Hematopoietic multipotent progenitor cell treated with erythropoietin and hydrocortisone succinate and interleukin-3 and kit ligand, for 17 days (in vitro differentiated cells): ENCODE measurements at regions not wholly inside any gene's neighbourhood (a gene's known extent, or its start where the extent isn't known, plus 50 kb on each side); places are given as distances from the start of the nearest gene placed in this dataset.
"Not testable (repeated sequence)": the region's sequence is repeated elsewhere in the genome, so short reads cannot be mapped to it uniquely, and the experiment has no call there.

Source experiments
- DNase-seq: peaks from one replicate; pipeline ENCODE4 v3.0.0-alpha.2; 2015; ENCODE audit warnings: low spot score

DNA sequence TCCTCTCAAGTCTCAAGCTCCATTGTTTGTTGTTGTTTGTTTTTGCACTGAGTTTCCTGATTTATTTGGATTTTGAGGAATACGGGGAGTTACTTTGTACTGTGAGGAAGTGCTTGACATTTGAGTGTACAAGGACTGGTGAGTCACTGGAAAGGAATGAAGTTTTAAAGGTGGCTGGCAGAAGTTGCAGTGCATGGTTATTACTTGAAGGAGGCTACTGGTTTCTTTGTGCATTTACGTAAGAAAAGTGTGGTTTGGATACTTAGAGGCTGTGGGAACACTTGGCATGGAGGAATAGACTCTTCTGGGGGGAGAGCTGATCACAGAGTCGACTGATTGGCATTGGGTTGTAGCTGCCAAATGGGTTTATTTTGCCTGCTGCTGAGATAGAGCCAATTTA lies 919.0 kb downstream of the TAF11L14 start:
- DNase-seq = no peak

DNA sequence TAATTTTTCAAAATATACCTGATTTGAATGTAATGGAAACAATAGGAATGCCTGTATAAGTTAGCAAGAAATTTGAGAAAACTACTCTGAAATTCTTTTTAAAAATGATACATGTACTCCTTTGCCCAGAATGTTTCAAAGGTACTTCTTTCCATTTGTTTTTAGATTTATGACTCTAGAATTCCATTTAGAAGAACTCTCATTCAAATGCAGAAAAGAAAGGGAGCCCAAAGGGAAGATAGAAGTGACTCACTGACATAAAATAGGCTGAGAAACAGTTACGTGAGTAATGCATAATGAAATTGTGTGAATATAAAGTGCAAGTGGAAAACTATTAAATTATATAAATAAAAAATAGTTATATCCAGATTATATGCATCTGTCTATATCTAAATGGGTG lies 926.3 kb downstream of the TAF11L14 start:
- no peak for DNase-seq

DNA sequence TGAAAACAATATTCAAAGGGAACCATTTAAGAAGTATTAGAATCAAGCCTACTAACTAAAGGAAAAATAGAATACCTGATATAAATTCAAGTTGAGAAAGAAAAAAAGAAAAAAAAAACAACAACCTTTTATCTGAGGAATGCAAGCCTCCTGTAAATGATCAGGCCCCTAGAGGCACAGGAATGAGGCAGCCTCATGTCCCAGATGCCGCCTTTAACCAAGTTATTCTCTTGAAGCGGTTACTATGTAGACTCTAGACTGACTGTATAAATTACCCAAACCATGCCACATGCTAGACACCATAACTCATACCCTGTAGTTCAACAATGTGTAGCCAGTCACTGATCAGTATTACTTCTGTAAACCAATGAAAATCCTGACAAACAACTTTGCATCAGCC lies 929.6 kb downstream of the TAF11L14 start:
- no peak for DNase-seq

DNA sequence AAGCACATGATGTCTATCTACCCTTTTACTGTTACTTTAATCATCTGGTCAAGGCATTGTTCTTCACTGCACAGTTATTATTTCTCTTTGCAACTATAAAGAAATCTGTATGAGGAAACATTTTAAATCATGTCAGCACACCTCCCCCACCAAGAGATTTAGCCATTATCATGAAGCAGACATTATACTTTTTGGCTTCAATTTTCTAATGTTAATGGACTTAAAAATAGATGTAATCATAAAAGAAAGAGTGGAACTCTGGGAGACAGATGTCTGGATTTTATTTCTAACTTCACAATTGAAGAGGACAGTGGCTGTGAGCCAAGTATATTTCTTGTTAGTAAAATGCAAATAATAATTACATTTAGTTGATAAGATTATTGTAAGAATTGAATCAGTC lies 932.4 kb downstream of the TAF11L14 start:
- no peak for DNase-seq

DNA sequence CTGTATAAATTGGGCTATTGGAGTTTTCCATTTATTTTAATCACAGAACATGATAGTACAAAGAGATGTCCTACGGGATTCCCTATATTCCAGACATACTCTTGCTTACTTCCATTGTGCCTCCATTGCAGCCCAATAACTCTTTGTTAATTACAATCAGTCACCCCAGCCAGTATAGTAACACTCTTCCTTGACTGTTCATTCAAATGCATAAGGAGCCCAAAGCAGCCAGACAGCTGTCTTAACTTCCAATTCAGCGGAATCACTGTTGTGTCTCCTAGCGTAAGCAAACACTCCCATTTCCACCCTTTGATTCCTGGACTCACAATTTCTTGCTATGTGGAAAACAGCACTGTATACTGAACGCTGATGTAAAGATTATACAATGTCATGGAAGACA lies 942.3 kb downstream of the TAF11L14 start:
- no peak for DNase-seq

DNA sequence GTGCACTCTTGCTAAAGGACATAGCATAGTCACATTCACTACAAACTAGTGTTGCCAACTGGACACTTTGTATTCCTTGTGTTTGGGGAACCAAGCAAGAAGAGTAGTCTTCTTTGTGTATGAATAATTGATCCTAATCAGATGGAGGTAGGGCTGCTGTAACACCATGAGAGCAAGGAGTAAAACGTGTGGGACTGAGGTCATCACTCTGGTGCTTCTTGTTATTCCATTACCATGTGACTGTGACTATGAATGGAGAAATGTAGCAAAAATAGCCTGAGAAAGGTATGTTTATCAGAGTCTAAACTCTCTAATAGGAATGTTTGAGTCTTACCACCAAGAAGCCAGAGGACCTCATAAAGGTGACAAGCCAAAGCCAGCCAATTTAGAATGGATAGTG lies 966.9 kb downstream of the TAF11L14 start:
- no peak for DNase-seq

DNA sequence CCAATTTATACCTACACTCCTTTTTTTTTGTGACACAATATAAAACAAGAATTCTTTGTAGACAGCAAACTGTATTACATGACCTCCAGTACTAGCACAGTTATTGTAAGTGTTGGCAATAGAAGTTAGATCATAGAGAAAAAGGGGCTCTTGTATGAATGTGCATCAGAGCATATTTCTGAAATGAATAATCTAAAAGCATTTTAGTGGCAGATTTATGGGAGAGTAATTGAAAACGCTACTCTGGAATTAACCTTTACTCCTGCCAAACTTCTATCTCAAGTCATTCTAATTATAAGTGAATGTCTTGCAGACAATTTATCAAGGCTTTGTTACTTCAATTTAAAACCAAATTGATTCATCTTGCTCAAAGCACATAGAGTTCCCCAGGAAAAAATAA lies 968.1 kb downstream of the TAF11L14 start:
- no peak for DNase-seq

DNA sequence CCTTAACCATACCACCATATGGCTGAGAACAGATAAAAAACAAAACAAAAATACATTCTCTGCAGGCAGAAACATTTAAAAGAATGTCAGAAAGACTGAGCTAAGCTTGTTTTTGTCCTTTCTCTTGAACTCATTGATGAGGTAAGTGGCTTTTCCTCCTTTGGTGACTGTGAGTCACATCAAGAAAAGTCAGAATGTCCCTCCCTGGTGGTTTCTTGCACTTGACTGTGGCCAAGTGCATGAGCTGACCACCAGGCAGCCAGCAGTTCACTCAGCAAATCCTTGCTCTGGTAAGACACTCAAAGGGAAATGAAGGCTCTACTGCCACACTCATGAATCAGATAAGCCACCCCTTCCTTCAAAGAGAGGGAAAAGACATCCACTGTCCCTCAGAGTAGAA lies 970.9 kb downstream of the TAF11L14 start:
- DNase-seq = no peak

DNA sequence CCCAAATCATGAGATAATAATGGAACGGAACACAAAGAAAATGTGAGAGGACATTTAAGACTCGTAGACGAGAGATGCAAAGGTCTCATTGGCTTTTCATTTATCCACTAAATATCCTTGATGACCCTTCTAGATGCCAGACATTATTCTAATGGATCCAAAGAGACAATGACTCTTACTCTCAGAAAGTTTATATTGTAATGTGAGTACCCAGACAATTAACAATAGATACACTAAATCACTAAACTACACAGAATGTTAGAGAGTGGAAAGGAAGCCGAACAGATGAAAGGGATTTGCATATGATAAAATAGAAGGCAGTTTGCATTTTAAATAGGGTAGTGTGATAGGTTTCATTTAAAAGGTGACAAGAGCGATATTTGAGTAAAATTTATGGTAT lies 973.3 kb downstream of the TAF11L14 start:
- no peak for DNase-seq

DNA sequence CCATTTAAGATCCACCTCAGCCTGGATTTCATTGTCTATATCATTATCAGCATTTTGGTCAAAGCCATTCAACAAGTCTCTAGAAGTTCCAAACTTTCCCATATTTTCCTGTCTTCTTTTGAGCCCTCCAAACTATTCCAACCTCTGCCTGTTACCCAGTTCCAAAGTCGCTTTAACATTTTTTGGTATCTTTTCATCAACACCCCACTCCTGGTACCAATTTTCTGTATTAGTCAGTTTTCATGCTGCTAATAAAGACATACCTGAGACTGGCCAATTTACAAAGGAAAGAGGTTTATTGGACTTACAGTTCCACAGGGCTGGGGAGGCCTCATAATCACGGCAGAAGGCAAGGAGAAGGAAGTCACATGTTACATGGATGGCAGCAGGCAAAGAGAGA lies 982.9 kb downstream of the TAF11L14 start:
- DNase-seq = not testable (repeated sequence)

DNA sequence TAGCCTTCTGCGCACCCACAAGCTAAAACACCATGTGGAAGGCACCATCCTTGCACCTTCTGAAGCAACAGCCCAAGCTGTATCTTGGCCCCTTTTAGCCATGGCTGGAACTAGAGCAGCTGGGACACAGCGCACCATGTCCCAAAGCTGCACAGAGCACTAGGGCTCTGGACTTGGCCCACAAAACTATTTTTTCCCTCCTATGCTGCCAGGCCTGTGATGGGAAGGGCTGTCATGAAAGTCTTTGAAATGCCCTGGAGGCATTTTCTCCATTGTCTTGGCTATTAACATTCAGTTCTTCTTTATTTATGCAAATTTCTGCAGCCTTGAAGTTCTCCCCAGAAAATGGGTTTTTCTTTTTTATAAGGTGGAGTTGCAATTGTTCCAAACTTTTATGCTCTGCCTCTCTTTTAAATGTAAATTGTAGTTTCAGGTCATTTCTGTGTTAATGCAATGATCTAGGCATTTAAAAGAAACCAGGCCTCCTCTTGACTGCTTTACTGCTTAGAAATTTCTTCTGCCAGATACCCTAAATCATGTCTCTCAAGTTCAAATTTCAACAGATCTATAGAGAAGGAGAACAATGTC lies 996.3 kb downstream of the TAF11L14 start:
- no peak for DNase-seq

DNA sequence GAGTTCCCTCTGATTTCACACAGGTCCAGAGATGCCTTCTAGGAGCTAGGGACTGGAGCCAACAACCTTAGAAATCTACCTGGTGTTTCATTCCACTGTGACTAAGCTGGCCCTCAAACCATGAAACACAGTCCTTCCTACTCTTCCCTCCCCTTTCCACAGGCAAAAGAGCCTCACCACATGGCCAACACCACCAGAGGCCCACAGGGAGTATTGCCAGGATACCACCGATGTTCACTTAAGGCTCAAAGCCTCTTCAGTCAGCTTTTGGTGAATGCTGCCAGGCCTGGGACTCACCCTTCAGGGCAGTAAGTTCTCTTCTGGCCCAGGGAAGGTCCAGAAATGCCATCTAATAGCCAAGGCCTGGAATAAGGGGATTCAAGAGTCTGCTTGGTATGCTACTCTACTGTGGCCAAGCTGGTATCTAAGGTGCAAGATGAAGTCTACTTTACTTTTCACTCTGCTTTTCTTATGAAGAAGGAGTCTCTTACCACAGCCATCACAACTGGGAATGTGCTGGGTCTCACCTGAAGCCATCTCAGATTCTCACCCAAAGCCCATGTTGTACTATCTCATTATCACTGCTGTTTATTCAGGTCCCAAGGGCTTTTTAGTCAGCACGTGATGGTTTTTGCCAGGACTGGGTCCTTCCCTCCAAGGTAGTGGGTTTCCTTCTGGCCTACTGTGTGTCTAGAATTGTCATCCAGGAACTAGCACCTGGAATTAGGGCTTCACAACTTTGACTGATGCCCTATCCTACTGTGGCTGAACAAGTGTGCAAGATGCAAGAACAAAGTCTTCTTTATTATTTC lies 1018.4 kb downstream of the TAF11L14 start:
- DNase-seq = no peak

DNA sequence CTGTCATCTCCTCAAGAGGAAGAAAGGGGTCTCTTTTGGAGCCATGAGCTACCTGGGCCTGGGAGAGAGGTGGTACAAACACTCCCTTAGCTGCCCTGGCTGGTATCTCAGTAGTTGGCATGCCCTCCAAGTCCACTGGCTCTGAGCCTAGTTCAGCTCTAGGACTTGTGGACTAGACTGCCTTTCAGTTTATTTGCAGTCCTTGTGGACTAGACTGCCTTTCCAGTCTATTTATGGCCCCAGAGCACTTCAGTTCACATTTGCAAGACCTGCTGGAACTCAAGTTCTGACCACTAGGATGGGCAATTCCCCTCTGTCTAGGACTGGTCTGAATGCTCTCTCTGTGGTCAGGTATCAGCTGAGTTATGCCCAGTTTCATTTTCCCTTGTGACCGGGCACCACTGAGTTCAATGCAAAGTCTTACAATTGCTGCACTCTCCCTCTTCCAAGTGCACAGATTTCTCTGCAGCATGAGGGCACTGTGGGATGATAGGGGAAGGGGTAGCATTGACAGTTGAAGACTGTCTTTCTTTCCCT lies 1019.0 kb downstream of the TAF11L14 start:
- no peak for DNase-seq

DNA sequence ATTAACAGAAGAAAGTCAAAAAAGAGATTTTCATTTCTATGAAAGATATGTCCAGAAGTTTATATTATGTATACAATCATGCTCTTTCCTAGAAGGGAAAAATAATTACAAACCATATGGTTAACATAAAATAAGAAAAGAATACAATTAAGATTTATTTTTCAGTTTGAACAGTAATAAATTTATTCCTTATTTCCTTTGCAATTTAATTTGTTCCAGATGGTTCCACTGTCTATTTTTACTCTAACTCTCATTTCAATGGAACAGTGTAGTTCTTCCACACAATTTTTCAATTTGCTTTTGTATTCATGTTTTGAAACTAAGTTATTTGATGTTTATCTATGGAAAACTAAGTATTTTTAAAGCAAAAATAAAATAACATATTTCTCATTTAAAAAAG lies 1026.3 kb downstream of the TAF11L14 start:
- no peak for DNase-seq

DNA sequence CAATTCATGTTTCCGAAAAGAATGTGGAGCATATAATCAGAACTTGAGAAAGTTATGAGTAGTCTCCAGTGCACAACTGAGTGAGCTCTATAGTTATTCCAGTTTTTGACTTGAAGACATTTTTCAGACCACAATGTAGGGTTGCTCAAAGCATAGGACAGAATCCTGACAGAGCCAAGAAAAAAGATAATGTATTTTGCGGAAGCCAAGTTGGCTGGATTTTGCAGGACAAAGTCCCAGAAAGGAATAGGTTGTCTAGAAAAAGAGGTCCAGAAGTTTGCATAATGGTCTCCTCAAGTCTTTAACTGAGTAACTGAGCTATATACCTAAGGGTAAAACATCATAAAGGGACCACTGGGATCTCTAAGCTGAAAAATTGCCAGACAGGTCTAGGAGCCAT lies 1028.0 kb downstream of the TAF11L14 start:
- DNase-seq = no peak

DNA sequence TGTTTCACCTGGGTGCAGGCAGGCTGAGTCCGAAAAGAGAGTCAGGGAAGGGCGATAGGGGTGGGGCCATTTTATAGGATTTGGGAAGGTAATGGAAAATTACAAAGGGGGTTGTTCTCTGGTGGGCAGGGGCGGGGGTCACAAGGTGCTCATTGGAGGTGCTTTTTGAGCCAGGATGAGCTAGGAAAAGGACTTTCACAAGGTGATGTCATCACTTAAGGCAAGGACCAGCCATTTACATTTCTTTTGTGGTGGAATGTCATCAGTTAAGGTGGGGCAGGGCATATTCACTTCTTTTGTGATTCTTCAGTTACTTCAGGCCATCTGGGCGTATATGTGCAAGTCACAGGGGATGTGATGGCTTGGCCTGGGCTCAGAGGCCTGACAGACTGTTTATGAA lies 1040.0 kb downstream of the TAF11L14 start:
- not testable (repeated sequence) for DNase-seq

DNA sequence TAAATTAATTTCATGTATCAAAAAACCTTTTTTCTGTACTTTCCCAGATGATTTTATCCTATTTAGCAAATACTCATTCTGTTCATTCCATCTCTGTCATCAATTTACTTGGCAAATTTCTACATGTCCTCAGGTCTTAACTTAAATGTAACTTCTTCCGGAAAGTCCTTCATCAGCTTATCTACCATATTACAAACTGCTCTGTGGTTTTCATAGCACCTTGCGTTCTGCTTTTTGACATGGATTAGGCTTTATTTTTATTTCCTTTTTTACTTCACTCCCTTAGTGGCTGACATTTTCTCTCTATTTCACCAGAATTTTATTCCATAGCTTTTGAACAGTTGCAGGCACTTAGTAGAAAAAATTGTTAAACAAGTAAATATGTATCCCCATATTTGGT lies 1040.8 kb downstream of the TAF11L14 start:
- DNase-seq = no peak

DNA sequence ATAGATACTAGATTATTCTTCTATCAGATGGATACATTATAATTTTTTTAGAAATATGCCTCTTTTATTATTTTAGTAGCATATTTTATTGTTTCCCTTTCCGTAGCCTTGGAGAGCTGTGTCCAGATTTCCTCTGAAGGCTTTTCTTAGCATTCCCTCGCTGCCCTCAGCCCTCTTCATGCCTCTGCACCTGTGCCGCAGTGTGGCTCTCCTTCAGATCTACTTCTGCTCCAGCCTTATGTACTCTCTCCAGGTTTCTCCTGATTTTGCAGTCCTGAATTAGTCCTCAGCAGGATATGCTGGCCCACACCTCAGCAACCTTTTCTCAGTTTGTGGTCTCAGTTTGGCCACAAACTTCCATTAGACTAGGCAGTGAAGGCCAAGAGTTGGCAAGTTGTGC lies 1052.0 kb downstream of the TAF11L14 start:
- DNase-seq = no peak

DNA sequence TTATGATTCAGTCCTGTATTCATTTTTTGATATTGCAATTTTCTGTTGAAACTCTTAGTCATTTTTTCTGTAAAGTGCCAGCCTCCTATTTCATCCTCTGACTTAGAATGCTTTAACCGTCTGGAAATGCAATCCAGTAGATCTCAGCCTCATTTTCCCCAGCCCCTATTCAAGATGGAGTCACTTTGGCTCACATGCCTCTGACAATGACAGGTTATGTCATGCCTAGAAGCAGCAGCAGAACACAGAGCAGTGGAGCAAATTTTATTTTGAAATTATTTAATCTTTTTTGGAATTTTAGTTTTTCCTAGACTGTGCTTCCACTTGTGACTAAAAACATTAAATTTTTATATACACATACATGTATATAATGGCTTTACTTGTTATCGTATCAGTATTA lies 1053.2 kb downstream of the TAF11L14 start:
- no peak for DNase-seq

DNA sequence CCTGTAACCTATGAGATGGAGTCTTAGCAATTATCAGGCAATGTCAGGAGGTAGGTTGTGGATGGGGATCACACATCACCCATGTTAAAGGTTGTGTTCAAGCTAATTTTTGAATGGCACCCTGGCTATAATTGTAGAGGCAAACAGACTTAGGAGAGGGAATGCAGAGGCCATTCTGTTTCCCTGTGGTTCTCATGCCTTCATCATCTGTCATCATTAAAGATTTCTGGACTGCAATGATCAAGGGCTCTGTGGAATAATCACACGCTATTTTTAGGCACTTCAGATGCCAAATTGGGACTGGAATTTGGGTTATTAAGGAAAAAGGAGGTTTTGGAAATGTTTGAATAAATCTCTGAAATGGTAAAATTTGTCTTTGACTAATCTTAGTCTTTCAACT lies 1065.4 kb downstream of the TAF11L14 start:
- no peak for DNase-seq

DNA sequence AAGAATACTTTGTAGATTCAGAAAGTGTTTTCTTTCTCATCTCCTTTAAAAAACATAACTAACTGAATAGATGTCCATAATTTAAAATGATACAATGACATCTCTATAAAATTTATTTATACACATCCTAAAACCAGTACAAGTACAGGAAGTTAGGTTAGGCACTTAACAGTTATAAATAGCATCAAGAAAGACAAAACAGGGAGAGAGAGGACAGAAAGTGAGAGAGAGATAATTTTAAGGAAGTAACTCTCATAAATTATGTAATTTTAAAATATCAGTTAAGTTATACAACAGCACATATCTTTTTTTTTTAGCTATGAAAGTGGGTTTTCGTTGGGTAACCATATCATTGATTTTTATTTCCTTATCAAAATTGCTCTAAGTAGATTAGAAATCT lies 1068.6 kb downstream of the TAF11L14 start:
- no peak for DNase-seq

DNA sequence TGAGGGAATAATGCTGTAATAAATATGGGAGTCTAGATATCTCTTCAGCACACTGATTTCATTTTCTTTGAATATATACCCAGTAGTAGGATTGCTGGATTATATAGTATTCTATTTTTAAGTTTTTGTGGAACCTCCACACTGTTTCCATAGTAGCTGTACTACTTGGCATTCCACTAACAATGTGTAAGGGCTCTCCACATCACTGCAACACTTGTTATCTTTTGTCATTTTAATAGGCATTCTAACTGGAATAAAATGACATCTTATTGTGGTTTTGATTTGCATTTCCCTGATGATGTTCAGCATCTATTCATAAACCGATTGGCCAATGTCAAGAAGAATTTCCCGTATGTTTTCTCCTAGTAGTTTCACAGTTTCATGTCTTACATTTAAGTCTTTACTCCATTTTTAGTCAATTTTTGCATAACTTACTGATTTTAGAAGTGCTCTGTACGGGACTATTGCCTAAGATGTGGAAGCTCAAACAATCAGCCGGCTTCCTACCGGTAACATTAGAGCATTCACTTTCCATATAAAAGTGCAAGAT lies 1078.8 kb downstream of the TAF11L14 start:
- DNase-seq = no peak

DNA sequence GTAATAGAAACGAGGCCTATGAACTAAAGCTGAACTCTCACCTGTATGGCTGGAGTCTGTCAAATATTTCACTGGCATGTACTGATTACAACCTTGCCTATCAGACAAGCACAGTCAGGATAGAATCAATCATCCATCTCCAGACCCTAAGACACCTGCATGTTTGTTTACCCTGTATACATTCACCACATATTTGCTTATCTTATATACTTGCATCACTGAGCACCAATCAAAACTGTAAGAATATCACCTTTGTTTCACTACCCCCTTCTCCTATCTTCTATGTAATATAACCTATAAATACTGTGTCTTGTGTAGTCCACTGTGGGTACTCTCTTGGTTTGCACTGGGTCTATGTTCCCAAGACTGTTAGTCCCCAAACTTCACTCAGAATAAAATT lies 1085.7 kb downstream of the TAF11L14 start:
- DNase-seq = no peak
